ENCODE measurements at regions not wholly inside any gene's neighbourhood (a gene's known extent, or its start where the extent isn't known, plus 50 kb on each side); places are given as distances from the start of the nearest gene placed in this dataset.

DNA sequence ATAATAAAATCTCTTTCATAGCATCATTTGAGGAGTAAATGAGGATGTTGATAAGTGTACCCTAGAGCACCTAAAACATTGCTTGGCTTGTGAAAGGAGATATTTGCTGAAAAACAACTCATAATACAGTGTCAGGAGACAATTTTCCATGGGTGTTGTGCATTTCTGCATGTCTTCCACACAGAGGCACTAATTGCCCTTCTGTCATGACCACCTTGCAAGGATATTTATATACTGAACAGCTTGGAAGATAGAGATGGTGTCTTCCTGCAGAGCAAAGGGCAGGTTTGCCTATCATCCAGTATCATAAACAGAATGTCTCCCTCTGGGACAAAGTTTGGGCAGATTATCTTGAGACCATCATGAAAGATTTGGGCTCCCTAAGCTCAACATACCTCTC is 495.2 kb upstream of the LRRN3 start:
- no peak overlapping the region for H2AFZ ChIP-seq (ENCODE audit: low read length, unreplicated experiment)
- no peaks in the 10 kb centered on the region for H3K36me3 ChIP-seq (ENCODE audit: insufficient read depth, low read length)
- no peaks in the 10 kb centered on the region for H3K4me1 ChIP-seq (ENCODE audit: control insufficient read depth, insufficient read depth, low read length, unreplicated experiment)
- H3K79me2 ChIP-seq (ENCODE audit: control insufficient read depth, insufficient read depth, low read length, unreplicated experiment): no peaks in the 10 kb centered on the region
- H3K27me3 ChIP-seq (ENCODE audit: insufficient read depth, low read length): no peaks in the 10 kb centered on the region
- H3K4me3 ChIP-seq (ENCODE audit: low read depth, low read length): no peak overlapping the region
- no peak overlapping the region for H3K27ac ChIP-seq (ENCODE audit: low read depth, low read length)

GRCh38 chr7:110600956-110601355 is 490.0 kb upstream of the LRRN3 start:
- Histone ChIP-seq H3K4me3 (ENCODE audit: low read depth, low read length) (no peak overlapping the region), H3K27ac (ENCODE audit: low read depth, low read length) (no peak overlapping the region), H3K79me2 (ENCODE audit: control insufficient read depth, insufficient read depth, low read length, unreplicated experiment) (no peaks in the 10 kb centered on the region), H3K4me1 (ENCODE audit: control insufficient read depth, insufficient read depth, low read length, unreplicated experiment) (no peaks in the 10 kb centered on the region), H2AFZ (ENCODE audit: low read length, unreplicated experiment) (no peak overlapping the region), H3K36me3 (ENCODE audit: insufficient read depth, low read length) (no peaks in the 10 kb centered on the region), H3K27me3 (ENCODE audit: insufficient read depth, low read length) (no peaks in the 10 kb centered on the region)

DNA sequence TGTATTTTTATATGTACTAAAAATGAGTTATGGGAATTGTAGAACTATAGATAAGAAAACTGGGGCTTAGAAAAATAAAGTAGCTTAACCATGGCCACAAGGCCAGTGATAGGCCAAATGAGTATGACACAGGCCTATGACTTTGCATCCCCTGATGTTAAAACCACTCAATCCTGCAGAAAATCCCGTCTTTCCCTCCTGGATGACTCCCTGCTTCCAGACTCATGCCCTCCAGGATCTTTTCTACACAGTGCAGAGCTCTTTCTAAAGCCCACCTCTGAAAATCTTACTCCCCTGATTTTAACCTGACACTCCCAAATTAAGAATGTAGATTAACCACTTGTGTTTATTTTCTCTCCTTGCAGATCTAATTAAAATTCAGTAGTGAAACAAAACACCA is 489.2 kb upstream of the LRRN3 start:
- H3K36me3 ChIP-seq (ENCODE audit: insufficient read depth, low read length): no peaks in the 10 kb centered on the region
- H3K4me3 ChIP-seq (ENCODE audit: low read depth, low read length): no peak overlapping the region
- H3K27me3 ChIP-seq (ENCODE audit: insufficient read depth, low read length): no peaks in the 10 kb centered on the region
- no peak overlapping the region for H2AFZ ChIP-seq (ENCODE audit: low read length, unreplicated experiment)
- no peak overlapping the region for H3K27ac ChIP-seq (ENCODE audit: low read depth, low read length)
- no peaks in the 10 kb centered on the region for H3K79me2 ChIP-seq (ENCODE audit: control insufficient read depth, insufficient read depth, low read length, unreplicated experiment)
- H3K4me1 ChIP-seq (ENCODE audit: control insufficient read depth, insufficient read depth, low read length, unreplicated experiment): no peaks in the 10 kb centered on the region

DNA sequence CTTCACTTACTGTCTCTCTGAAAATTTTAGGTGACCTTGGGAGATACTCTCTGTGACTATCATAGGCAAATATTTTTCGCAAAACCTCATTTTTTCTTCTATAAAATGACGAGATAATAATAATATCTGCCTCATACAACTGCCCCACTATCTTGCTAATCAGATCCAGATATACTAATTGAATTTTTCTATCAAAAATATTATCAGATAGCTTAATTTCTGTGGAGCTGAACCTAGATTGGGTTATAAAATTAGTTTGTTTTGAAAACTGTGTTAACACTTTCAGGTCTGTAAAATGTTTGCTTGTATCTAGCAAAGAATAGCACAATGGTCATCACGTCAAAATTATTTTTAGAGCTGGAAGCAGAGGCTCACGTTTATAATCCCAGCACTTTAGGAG is 486.7 kb upstream of the LRRN3 start:
- Histone ChIP-seq H3K4me3 (ENCODE audit: low read depth, low read length) (no peak overlapping the region), H3K27ac (ENCODE audit: low read depth, low read length) (no peak overlapping the region), H3K27me3 (ENCODE audit: insufficient read depth, low read length) (no peaks in the 10 kb centered on the region), H3K79me2 (ENCODE audit: control insufficient read depth, insufficient read depth, low read length, unreplicated experiment) (no peaks in the 10 kb centered on the region), H3K4me1 (ENCODE audit: control insufficient read depth, insufficient read depth, low read length, unreplicated experiment) (no peaks in the 10 kb centered on the region), H2AFZ (ENCODE audit: low read length, unreplicated experiment) (no peak overlapping the region), H3K36me3 (ENCODE audit: insufficient read depth, low read length) (no peaks in the 10 kb centered on the region)

GRCh38 chr7:110604885-110605284 is 486.0 kb upstream of the LRRN3 start:
- no peaks in the 10 kb centered on the region for H3K27me3 ChIP-seq (ENCODE audit: insufficient read depth, low read length)
- no peaks in the 10 kb centered on the region for H3K79me2 ChIP-seq (ENCODE audit: control insufficient read depth, insufficient read depth, low read length, unreplicated experiment)
- H3K4me3 ChIP-seq (ENCODE audit: low read depth, low read length): no peak overlapping the region
- H3K36me3 ChIP-seq (ENCODE audit: insufficient read depth, low read length): no peaks in the 10 kb centered on the region
- no peaks in the 10 kb centered on the region for H3K4me1 ChIP-seq (ENCODE audit: control insufficient read depth, insufficient read depth, low read length, unreplicated experiment)
- no peak overlapping the region for H2AFZ ChIP-seq (ENCODE audit: low read length, unreplicated experiment)
- H3K27ac ChIP-seq (ENCODE audit: low read depth, low read length): no peak overlapping the region

GRCh38 chr7:110607050-110607857 is 483.7 kb upstream of the LRRN3 start:
- Histone ChIP-seq H3K79me2 (ENCODE audit: control insufficient read depth, insufficient read depth, low read length, unreplicated experiment) (no peaks in the 10 kb centered on the region), H3K27me3 (ENCODE audit: insufficient read depth, low read length) (no peaks in the 10 kb centered on the region), H3K4me1 (ENCODE audit: control insufficient read depth, insufficient read depth, low read length, unreplicated experiment) (no peaks in the 10 kb centered on the region), H3K36me3 (ENCODE audit: insufficient read depth, low read length) (no peaks in the 10 kb centered on the region), H3K4me3 (ENCODE audit: low read depth, low read length) (no peak overlapping the region), H2AFZ (ENCODE audit: low read length, unreplicated experiment) (no peak overlapping the region), H3K27ac (ENCODE audit: low read depth, low read length) (no peak overlapping the region)

DNA sequence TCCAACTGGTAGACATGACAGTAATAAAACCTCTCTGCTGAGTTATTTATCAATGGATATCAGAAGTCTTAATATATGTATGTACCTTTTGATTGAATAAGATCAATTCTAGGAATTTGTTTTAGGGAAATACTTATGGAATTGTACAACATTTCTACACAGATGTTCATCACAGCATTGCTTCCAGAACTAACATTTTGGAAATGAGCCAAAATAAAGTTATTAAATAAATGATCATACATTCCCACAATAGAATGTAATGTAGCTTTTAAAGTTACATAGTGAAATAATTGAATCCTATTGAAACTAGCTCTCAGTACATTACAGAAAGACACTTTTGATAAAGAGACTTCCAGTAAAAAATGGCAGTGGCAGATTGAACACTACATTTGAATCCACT is 481.6 kb upstream of the LRRN3 start:
- Histone ChIP-seq H3K36me3 (ENCODE audit: insufficient read depth, low read length) (no peaks in the 10 kb centered on the region), H3K27ac (ENCODE audit: low read depth, low read length) (no peak overlapping the region), H3K4me1 (ENCODE audit: control insufficient read depth, insufficient read depth, low read length, unreplicated experiment) (no peaks in the 10 kb centered on the region), H3K79me2 (ENCODE audit: control insufficient read depth, insufficient read depth, low read length, unreplicated experiment) (no peaks in the 10 kb centered on the region), H3K4me3 (ENCODE audit: low read depth, low read length) (no peak overlapping the region), H3K27me3 (ENCODE audit: insufficient read depth, low read length) (no peaks in the 10 kb centered on the region), H2AFZ (ENCODE audit: low read length, unreplicated experiment) (no peak overlapping the region)

DNA sequence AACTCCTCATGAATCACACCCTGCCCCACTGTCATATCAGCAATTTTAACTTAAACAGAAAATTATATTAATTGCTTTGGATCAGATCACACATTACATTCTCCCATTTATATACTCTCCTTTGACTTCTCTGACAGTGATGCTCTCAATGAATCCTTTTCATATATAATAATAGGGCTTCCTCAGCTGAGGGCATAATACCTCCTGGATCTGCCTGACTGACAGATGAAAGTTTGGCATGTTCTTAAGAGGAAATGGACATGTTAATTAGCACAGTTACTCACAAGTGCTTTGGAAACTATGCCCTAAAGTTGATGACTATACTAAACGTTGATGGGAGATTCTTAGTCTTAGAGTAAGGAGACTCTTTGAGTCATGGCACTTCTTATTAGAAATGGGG is 478.2 kb upstream of the LRRN3 start:
- Histone ChIP-seq H3K4me3 (ENCODE audit: low read depth, low read length) (no peak overlapping the region), H3K27me3 (ENCODE audit: insufficient read depth, low read length) (no peaks in the 10 kb centered on the region), H3K36me3 (ENCODE audit: insufficient read depth, low read length) (no peaks in the 10 kb centered on the region), H3K4me1 (ENCODE audit: control insufficient read depth, insufficient read depth, low read length, unreplicated experiment) (no peaks in the 10 kb centered on the region), H2AFZ (ENCODE audit: low read length, unreplicated experiment) (no peak overlapping the region), H3K79me2 (ENCODE audit: control insufficient read depth, insufficient read depth, low read length, unreplicated experiment) (no peaks in the 10 kb centered on the region), H3K27ac (ENCODE audit: low read depth, low read length) (no peak overlapping the region)

Measured in ACC112 (cell line).